GM18498 (cell line): ENCODE measurements at regions not wholly inside any gene's neighbourhood (a gene's known extent, or its start where the extent isn't known, plus 50 kb on each side); places are given as distances from the start of the nearest gene placed in this dataset.

ENCODE experiments used
- ATAC-seq: cut with Tn5 transposase; IDR thresholded peaks from one replicate; pipeline ENCODE4 v1.9.1; 2021; ENCODE audit warnings: mild to moderate bottlenecking, moderate library complexity; ENCODE audit not compliant: unreplicated experiment

DNA sequence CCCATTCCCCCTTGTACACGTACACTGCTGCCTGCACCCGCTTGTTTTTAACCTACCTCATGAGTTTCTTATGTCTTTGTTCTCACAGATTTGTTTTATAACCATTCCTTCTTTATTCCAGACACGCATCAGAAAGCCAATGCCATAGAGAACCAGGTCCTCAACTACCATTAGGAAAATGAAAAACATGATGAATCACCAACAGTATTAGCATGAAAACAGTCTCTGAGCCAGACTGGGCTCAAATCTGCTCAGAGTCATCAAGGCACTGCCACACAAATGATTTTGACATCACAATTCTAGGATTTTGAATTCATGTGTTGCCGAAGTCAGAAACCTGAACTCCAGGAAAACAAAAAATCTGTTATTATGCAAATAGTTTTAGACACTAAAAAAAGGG lies 394.1 kb upstream of the GRIA1 start:
- no peak for ATAC-seq

DNA sequence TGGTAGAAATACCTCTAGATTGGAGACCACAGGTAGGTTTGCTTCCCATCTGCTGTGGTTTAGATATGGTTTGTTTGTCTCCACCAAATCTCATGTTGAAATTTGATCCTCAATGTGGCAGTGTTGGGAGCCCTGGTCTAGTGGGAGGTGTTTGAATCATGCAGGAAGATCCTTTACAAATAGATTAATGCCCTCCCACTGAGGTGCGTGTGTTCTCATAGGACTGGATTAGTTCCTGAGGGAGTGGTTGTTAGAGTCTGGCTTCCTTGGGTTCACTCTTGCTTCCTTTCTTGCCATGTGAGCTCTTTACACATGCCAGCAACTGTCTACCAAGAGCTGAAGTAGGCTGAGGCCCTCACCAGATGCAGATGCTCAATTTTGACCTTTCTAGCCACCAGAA lies 391.1 kb upstream of the GRIA1 start:
- ATAC-seq, result no peak

DNA sequence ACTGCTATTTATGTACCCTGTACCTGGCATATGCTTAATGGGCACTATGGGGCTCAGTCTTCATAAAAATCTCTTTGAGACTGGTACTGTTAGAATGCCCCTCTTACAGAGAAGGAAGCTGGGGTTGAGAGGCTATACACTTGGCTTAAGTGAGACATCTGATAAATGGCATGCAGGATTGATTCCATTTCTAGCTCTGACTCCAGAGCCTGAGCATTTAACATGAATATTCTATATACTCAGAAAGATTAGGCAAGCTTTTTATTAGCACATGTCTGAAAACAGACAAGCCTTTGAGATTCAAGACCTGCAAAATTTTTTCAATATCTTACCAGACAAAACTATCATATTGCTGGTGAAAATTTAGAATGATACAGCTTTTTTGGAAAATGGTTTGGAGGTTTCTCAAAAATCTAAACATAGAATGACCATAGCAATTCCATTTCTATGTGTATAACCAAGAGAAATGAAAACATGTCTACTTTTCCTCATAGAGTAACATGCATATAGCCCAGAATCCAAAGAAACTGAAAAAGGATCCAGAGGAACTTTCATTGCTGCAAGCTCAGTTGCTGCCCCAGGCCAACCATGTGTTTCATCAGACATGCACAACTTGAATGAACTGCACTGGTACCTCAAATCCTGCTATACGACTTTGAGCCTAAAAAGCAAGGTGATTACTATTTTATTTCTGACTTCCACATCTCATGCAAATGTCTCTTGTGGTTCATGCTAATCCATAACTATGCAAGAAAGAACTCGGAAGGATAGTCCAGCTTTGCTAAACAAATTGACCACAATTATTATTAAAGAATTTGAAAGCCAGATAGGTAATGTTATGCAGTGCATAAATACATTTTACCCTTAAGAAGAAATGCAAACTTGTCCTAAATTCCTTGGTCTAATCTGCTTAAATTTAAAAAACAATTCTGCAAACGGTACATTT lies 389.0 kb upstream of the GRIA1 start:
- ATAC-seq, result no peak

DNA sequence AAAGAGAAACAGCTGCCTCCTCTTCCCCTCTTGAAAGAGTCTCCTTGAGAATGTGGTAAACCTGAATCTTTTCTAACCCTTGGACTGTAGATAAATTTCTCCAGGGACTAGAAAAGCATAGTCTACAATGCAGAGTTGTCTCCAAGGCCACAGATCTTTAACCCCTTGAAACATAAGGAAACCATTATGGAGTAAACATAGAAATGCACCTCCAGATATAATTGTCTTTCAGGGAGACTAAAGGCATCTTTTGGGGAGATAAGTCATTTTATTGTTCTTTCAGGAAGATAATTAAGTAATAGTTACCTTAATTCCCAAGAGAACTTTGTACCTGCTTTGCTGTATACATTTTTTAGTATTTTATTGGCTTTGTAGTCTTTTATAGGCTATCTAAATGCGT lies 373.6 kb upstream of the GRIA1 start:
- ATAC-seq, result no peak

DNA sequence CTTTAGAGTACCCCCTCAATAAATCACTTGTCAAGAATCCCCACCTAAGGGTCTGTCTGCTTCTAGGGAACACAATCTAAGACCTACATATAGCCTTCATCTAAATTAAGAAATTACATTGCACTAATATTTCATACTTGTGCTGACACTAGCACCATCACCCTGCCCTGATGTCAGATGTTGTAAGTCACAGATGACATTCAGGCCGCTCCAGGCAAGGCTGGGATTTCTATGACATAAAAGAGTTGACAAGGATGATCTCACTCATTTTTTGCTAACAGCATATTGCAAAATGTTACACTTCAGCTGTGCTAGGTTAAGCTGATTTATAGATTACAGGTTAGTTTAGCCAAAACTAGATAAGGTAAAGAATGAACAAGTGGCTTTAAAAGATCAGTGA lies 372.5 kb upstream of the GRIA1 start:
- ATAC-seq, result no peak

DNA sequence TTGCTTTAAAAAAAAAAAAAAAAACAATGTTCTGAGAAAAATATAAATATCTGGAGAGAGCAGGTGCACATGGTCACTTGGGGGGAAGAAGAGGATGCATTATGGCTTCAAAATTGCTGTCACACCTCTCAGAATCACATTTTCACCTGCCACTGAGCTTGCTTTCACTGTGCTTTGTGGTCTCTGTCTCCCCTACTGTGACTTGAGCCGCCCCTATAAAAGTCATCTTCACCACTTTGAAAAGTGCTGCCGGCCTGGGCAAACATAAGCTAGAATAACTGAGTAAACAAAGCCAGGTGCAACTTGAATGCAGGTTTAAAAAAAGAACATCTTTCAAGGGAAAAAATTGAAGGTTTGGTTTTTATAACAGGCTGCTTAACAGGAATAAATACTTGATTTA lies 368.1 kb upstream of the GRIA1 start:
- ATAC-seq, result no peak

DNA sequence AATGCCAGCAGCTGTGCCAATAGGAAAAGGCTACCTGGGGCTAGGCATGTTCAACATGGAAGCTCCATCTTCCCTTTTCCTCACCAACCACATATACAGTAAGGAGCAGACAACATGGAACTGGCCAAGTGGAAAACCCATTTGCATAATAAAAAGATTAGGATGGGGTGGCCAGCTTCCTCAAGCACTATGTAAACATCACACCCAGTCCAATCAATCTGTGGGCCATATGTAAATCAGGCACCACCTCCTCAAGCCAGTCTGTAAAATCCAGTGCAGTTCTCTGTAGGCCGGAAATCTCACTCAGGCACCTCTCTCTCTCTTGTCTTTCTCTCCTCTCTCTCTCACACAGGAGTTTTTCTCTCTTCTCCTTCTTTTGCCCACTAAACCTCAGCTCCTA lies 360.2 kb upstream of the GRIA1 start:
- ATAC-seq, result no peak

DNA sequence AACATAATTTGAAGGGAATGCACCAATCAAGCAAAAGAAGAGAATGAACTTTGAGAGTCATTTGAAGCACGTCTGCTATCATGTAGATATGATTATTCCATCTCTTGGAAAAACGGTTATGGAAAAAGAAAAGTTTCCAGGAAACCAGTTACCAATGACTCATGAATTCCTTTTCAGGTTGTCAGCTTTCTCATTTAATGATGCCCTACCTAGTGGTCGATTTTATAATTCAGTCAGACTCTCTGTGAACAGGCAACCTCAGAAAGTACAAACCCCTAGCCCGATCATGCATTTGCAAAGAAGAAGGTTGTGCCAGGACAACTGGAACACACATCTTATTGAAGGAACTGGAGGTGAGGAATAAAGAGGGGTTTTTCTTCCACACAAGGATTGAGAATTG lies 355.1 kb upstream of the GRIA1 start:
- ATAC-seq, result no peak

DNA sequence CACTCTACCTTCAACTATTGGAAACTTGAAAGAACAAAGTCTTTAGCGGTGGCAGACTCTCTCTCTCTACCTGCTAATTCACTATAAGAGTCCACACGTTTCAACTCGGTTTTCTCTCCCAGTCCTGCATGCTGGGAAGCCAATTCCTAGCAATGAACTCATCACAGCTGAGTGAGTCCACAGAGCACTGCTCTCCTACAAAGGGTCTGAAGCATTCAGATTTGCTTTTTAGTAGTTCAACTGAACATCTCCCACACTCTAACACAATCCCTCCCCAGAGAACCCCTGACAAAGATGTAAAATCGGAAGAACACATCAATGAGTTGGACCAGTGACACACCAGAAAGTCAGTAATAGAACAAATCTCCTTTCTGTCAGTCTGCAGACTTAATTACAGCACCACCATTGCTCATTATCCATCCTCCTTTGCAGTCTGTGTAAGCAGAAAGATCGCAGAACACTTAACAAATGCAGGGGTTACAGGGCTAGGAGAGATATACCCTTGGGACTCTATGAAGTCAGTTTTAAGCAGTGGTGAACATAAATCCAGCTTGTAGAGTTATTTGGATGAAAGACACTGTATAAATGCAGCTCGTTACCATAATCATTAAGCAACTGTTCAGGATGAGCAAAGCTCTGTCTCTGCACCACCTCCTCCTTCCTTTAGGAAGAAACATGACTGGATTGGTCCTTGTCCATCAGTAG lies 353.4 kb upstream of the GRIA1 start:
- ATAC-seq, result no peak

DNA sequence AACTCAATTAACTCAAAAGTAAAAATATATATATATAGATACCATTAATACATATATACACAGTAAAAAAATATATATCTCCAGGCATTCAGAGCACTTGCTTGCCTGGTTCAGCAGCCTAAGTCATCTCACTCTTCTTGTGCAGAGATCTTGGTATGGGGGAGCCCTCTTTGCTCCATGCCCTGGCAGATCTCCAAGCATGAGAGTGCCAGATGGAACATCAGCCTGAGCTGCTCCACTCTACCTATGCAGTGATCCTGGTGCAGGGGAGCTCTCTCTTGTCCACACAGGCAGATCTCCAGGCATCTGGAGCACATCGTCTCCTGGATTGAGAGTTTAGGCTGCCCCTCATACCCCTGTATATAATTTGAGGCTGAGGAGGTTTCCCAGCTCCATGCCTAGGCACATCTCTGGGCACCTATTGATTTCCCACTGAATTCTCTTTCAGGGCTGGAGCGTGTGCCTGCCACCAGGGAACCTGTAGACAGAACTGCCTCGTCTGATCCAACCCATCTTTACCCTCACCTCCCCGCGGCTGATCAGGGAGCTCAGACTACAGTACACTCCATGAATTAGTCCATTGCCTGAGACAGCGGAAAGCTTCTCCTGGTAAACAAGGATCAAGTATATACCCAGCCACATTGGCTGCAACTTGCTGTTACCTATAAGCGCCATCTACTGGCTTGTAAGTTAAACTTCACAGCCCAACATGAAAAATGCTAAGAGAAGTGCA lies 342.4 kb upstream of the GRIA1 start:
- ATAC-seq, result peak; percentile 77

DNA sequence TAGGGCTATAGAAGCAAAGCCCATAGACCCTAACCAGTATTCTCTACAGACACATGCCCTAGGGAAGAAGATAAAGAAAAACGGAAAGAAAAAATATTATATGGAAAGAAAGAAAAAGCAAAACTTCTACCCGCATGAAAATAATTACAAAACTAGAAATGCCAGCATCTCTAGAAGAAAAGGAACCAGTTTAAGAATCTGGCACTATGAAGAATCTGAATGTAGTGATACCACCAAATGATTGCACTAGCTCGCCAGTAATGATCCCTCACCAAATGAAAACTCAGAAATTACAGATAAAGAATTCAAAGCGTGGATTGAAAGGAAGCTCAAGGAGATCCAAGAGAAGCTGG lies 341.9 kb upstream of the GRIA1 start:
- ATAC-seq, result no peak

DNA sequence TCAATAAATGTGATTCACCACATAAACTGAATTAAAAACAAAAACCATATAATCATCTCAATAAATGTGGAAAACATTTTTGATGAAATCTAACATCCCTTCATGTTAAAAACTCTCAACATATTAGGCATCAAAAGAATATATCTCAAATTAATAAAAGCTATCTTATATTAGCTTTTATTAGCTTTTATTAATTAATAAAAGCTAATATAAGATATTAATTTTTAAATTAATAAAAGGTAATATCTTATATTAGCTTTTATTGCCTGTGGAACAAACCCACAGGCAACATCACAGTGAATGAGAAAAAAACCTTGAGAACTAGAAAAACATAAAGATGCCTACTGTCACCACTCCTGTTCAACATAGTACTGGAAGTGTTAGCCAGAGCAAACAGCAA lies 338.9 kb upstream of the GRIA1 start:
- ATAC-seq, result no peak

DNA sequence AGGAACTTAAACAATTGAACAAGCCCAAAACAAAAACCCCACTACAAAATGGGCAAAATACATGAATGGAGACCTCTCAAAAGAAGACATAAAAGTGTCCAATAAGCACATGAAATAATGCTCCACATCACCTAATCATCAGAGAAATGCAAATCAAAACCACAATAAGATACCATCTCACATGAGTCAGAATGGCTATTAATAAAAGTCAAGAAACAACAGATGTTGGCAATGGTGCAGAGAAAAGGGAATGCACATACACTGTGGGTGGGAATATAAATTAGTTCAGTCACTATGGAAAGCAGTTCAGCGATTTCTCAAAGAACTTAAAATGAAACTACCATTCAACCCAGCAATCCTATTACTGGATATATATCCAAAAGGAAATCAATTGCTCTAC lies 337.4 kb upstream of the GRIA1 start:
- no peak for ATAC-seq

DNA sequence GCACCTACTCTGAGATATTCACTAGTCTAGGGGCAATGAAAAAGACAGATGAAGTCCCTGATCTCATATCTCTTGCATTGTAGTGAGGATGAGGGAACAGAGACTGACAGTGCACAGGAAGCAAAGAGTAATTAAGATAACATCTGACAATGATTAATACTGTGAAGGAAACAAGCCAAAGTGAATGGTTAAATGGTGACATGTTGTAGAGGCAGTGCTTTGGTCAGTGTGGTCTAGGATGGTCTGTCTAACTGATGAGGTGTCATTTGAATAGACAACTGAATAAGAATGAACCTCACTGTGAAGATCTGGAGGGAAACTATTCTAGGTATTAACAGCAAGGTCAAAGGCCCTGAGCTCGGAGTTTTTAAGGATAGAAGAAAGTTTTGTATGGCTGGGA lies 333.3 kb upstream of the GRIA1 start:
- ATAC-seq, result no peak

DNA sequence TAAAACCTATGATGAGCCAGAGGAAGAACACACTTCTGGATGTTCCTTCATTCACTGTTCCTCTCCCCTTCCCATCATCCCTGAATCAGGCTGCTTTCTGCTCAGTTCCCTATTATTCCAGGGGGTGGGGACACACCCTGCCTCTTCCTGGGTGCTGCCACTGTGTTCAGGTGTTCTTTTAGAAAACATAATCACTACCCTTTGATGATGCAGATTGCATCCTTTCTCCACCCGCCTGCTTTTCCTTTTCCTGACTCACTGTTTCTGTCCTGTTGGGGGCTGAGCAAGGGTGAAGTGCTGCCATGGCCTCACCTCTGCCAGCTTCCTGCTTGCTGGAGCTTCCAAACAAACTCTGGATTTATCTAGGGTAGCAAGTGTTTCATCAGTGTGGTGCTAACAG lies 331.9 kb upstream of the GRIA1 start:
- ATAC-seq, result no peak

DNA sequence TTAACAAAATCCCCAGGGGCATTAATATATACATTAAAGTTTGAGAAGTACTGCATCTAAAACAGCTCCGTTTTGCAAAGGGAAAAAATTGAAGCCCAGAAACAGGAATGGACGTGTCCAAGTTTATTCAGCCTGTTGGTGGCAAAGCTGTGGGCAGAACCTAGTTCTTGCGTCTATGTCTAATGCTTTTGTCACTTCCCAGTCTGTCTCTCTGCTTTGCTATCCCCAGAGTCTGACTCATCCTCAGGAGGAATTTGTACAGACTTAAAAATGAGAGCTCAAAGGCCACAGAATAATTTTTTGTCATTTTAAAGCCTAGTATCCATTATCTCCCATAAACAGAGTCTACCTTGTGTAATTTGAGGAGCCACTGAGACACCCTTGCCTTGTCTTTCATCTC lies 330.9 kb upstream of the GRIA1 start:
- no peak for ATAC-seq

DNA sequence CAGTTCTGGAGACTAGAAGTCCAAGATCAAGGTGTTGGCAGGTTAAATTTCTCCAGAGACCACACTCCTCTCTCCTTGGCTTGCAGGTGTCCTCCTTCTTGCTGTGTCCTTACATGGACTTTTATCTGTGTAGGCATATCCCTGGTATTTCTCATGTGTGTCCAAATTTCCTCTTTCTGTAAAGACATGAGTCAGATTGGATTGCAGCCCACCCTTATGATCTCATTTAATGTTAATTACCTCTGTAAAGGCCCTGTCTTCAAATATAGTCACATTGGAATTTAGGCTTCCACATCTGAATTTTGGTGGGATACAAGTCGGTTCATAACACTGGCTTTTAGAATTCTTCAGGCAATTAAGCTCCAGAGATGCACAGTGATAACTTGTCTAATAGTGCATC lies 322.2 kb upstream of the GRIA1 start:
- no peak for ATAC-seq

DNA sequence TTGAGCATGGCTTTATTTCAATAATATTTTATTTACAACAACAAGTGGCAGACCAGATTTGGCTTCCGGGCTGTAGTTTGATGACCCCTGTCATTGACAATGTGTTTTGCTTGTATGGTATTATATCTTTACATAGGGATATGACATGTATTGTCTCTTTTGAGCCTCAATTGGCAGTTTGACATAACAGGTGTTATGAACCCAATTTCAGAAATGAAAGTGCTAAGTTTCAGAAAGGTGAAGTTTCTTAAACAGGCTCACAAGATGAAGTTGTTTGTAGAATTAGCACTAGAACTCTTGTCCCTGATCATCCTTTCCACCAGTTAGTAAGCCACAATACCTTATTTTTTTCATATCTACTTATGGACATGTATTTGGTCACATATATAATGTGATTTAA lies 303.0 kb upstream of the GRIA1 start:
- ATAC-seq, result peak; percentile 75

DNA sequence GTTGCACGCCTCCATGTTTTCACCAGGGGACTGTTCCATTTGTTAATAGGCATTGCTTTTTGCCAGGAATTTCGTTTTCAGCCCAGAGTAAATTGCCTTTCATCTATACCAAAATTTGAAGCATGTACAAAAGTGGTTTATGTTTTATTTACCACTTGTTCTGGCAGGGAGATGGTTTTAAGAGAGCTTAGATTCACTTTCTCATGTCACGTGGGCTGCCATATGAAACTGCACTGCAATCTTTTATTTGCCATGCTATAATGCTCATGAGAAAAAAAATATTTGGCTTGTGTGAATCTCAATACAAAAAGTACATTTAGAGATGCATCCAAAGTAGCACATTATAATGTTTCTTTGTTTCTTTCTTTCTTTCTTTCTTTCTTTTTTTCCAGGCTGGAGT lies 284.1 kb upstream of the GRIA1 start:
- ATAC-seq, result no peak

DNA sequence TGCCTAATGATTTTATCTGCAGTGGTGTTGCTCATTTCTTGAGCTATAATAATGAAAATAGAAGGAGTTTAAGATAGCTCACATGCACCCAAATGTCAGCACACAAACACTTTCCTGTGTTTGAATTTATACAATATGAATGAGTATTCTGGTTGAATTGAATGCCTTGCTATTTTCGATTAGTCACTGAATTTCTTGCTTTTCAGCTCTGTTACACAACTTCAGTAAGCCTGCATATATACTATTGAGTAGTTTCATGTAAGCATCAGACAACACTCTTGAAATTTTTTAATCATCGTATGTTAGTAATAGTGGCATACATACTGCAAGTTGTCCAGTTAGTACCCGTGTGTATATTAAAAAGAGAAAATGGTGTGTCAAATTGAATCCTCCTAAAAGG lies 281.5 kb upstream of the GRIA1 start:
- ATAC-seq, result no peak

DNA sequence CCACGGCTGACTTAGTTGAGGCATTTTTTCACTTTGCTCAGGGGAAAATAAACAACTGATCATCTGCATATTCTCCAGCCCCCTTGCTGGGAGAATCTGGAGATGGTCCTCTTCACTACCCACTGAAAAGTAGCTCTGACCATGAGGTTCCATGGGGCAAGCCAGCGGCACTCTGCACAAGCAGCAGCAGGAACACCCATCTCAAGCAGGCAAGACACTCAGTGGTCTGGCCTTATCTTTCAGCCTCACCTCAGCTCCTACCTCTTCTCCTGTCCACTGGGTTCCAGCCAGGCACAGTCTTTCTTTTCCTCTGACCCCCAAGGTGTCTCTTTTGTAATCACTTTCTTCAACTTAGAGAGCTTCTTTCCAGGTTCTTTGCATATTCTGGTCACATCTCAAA lies 280.8 kb upstream of the GRIA1 start:
- no peak for ATAC-seq

DNA sequence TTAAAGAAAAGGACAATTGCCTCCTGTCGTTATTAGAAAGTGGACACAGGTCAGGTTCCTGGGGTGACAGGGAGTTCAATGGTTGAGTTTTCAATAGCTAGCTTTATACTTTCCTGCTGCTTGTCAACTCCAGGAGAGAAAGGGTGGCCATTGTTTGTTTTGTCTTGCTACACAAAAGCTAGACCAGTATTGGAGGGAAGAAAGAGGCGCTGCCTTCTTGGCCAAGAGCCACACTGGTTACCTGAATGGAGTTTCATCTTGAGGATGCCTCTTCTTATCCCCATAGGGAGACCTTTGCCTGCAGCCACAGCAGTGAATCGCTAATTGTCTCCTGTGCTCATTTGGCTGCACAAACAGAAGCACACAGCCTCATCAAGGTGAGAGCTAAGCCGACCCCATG lies 279.4 kb upstream of the GRIA1 start:
- ATAC-seq, result no peak
